K562 (cell line): ENCODE measurements at regions not wholly inside any gene's neighbourhood (a gene's known extent, or its start where the extent isn't known, plus 50 kb on each side); places are given as distances from the start of the nearest gene placed in this dataset.

Experiments used
- ATAC-seq: fragments of 200-7000 bp; cut with Tn5 transposase; 3 replicates; pipeline ENCODE4 v1.9.1; 2020; ENCODE audit warnings: moderate library complexity
- BruUV-seq: library from RNA; stranded (reverse); fragments of 400-500 nt; replicated peaks from 2 replicates; lab custom pipeline; 2021; lab: Mats Ljungman, UMichigan
- CTCF ChIA-PET: fragments of 300-600 bp; formaldehyde crosslinking; extraction: SDS; loops from one replicate; lab custom pipeline; 2021; ENCODE audit warnings: low intra/inter-chr PET ratio; lab: Yijun Ruan, JAX
- POLR2A ChIA-PET: fragments of 300-600, 350-650 bp; sonication (Branson Sonifier 250); formaldehyde crosslinking; extraction: SDS; loops from one replicate; lab custom pipeline; 2021; ENCODE audit warnings: antibody characterized with exemption, inconsistent platforms; lab: Yijun Ruan, JAX
- DNase-seq, 4 experiments: peaks; one replicate each; pipeline versions ENCODE4 v3.0.0 to v3.0.0-alpha.2; 2011 to 2018; ENCODE audit warnings: low spot score in 3 of 4, mixed read lengths in 3 of 4; ENCODE audit errors: extremely low read depth in 1 of 4
- FAIRE-seq: peaks from 2 replicates; lab custom pipeline; 2011; peaks lifted over from hg19 to GRCh38; lab: Jason Lieb, UNC
- H2AFZ ChIP-seq: 2 replicates; pipeline ENCODE4 v1.6.0; 2011; ENCODE audit warnings: low read depth, low read length, control low read depth, inconsistent platforms
- H3K27ac ChIP-seq: fragments of 200-600 bp; 3 replicates; pipeline ENCODE4 v1.8.0; 2011; ENCODE audit warnings: low read depth, mild to moderate bottlenecking, control low read depth, inconsistent platforms, low read length, moderate library complexity, mixed read lengths; ENCODE audit errors: extremely low read depth
- H3K27me3 ChIP-seq, 2 experiments: fragments of 300-600 bp in 1 of 2; 2 replicates in 1 of 2; 3 replicates in 1 of 2; pipeline versions ENCODE4 v1.6.0 to v1.8.0; 2011; ENCODE audit warnings: inconsistent platforms in 2 of 2, low read length in 2 of 2, mild to moderate bottlenecking in 1 of 2, mixed read lengths in 1 of 2, moderate library complexity in 1 of 2; ENCODE audit not compliant: control insufficient read depth in 2 of 2, insufficient read depth in 2 of 2
- H3K36me3 ChIP-seq: fragments of 300-600 bp; 3 replicates; pipeline ENCODE4 v1.8.0; 2011; ENCODE audit warnings: mild to moderate bottlenecking, low read length, inconsistent platforms; ENCODE audit not compliant: control insufficient read depth, insufficient read depth
- H3K4me1 ChIP-seq, 2 experiments: fragments of 200-600 bp in 1 of 2; replicated peaks in 1 of 2; 2 replicates in 1 of 2; 3 replicates in 1 of 2; pipeline versions ENCODE4 v1.5.1 to v1.8.0; 2011; ENCODE audit warnings: inconsistent platforms in 2 of 2, low read length in 2 of 2, mild to moderate bottlenecking in 1 of 2, mixed read lengths in 1 of 2, moderate library complexity in 1 of 2; ENCODE audit not compliant: control insufficient read depth in 2 of 2, insufficient read depth in 2 of 2
- H3K4me2 ChIP-seq: 2 replicates; pipeline ENCODE4 v1.6.1; 2011; ENCODE audit warnings: low read length, control low read depth, inconsistent platforms, mixed read lengths; ENCODE audit not compliant: insufficient read depth
- H3K4me3 ChIP-seq: fragments of 200-600 bp; sonication (generic), shearing (Covaris generic); 2 replicates; pipeline ENCODE4 v1.5.1; 2016; ENCODE audit warnings: control low read depth, inconsistent platforms
- H3K79me2 ChIP-seq: fragments of 200-600 bp; 3 replicates; pipeline ENCODE4 v1.8.0; 2011; ENCODE audit warnings: low read length, inconsistent platforms; ENCODE audit not compliant: control insufficient read depth, insufficient read depth
- H3K9ac ChIP-seq, 2 experiments: 2 replicates each; pipeline versions ENCODE4 v1.6.0 to v1.6.1; 2011; ENCODE audit warnings: low read depth in 2 of 2, low read length in 2 of 2, control low read depth in 1 of 2, inconsistent platforms in 1 of 2, mild to moderate bottlenecking in 1 of 2, mixed read lengths in 1 of 2; ENCODE audit not compliant: insufficient read depth in 1 of 2
- H3K9me1 ChIP-seq: one replicate; pipeline ENCODE4 v1.6.0; 2011; ENCODE audit warnings: inconsistent platforms, mild to moderate bottlenecking, low read length, moderate library complexity; ENCODE audit not compliant: control insufficient read depth, insufficient read depth
- H3K9me3 ChIP-seq: replicated peaks from 2 replicates; pipeline ENCODE4 v1.5.1; 2011; ENCODE audit warnings: low read depth, low read length, inconsistent platforms; ENCODE audit not compliant: control insufficient read depth, insufficient read depth
- H4K20me1 ChIP-seq: replicated peaks from 2 replicates; pipeline ENCODE4 v1.6.1; 2011; ENCODE audit warnings: low read length, inconsistent platforms, mixed read lengths; ENCODE audit not compliant: control insufficient read depth, insufficient read depth
- ATF3 ChIP-seq, 2 experiments: fragments of 450-650 bp in 1 of 2; sonication (generic) in 1 of 2; formaldehyde crosslinking in 1 of 2; IDR thresholded peaks in 1 of 2; conservative IDR thresholded peaks in 1 of 2; 2 replicates each; pipeline versions ENCODE4 v1.6.1 to v1.8.1; 2016 to 2023; ENCODE audit warnings: mild to moderate bottlenecking in 2 of 2, moderate library complexity in 2 of 2, inconsistent platforms in 1 of 2, missing genetic modification reagents in 1 of 2
- COPS2 ChIP-seq: fragments of 450-650 bp; conservative IDR thresholded peaks from 2 replicates; pipeline ENCODE4 v1.6.1; 2016; ENCODE audit warnings: mild to moderate bottlenecking, moderate library complexity
- MBD1 ChIP-seq: fragments of 250-450 bp; sonication (Bioruptor Pico); IDR thresholded peaks from 2 replicates; pipeline ENCODE4 v1.8.0; 2022; ENCODE audit warnings: inconsistent platforms
- POLR2AphosphoS2 ChIP-seq: IDR thresholded peaks from 2 replicates; pipeline ENCODE4 v1.6.1; 2012; ENCODE audit warnings: low read length, improper control_type of control experiment
- RBM17 ChIP-seq: fragments of 200-400 bp; formaldehyde crosslinking; IDR thresholded peaks from 2 replicates; pipeline ENCODE4 v1.6.1; 2017; ENCODE audit warnings: low read depth, mild to moderate bottlenecking, low read length, borderline replicate concordance
- SNAPC5 ChIP-seq: fragments of 250-450 bp; sonication (Bioruptor Pico); IDR thresholded peaks from 2 replicates; pipeline ENCODE4 v1.8.0; 2021; ENCODE audit warnings: moderate library complexity, mild to moderate bottlenecking, inconsistent platforms
- ZBTB9 ChIP-seq: fragments of 450-650 bp; formaldehyde crosslinking; IDR thresholded peaks from 2 replicates; pipeline ENCODE4 v1.4.0; 2020; ENCODE audit warnings: mild to moderate bottlenecking, moderate library complexity
- ZFPM2 ChIP-seq: fragments of 250-450 bp; sonication (Bioruptor Pico); IDR thresholded peaks from 2 replicates; pipeline ENCODE4 v1.5.1; 2022; ENCODE audit warnings: mild to moderate bottlenecking
- ZNF212 ChIP-seq: fragments of 450-650 bp; formaldehyde crosslinking; IDR thresholded peaks from 2 replicates; pipeline ENCODE4 v1.4.0; 2020; ENCODE audit warnings: mild to moderate bottlenecking
- ZNF316 ChIP-seq: fragments of 450-650 bp; IDR thresholded peaks from 2 replicates; pipeline ENCODE4 v1.6.1; 2016
- WGBS: fragments of 100-300 bp; shearing (Covaris generic); methylation state at CpG from one replicate; pipeline ENCODE4 v1.1.6; 2016; ENCODE audit warnings: low coverage, mixed read lengths; ENCODE audit not compliant: insufficient coverage; ENCODE audit errors: missing lambda C conversion rate; 5-methylcytosine and 5-hydroxymethylcytosine counted together
- in situ Hi-C: fragments of 300-500 bp; cut with MboI; formaldehyde crosslinking; loops from 4 replicates; pipeline ENCODE4 v1.15.0; 2018; ENCODE audit warnings: inconsistent platforms, mixed read lengths
- intact Hi-C: fragments of 100-400 bp; cut with micrococcal nuclease; formaldehyde crosslinking; loops from 2 replicates; pipeline ENCODE4 v1.14.2; 2022

GRCh38 chr4:151896880-151897279 is 136.1 kb upstream of the GATB start (continued):
- no peak for TF ChIP-seq MBD1
- no peak for TF ChIP-seq ATF3 (IDR thresholded peaks at IDR 0.05)
- TF ChIP-seq ATF3 (CRISPR knock-in tag; conservative IDR thresholded peaks at IDR 0.05) = no peak
- no peak for TF ChIP-seq POLR2AphosphoS2
- TF ChIP-seq ZFPM2 = no peak

GRCh38 chr4:151895671-151896070 is 134.9 kb upstream of the GATB start:
- H3K9me3 ChIP-seq = no peaks in the 10 kb centered on the region
- no peaks in the 10 kb centered on the region; a peak in 1 of 5 replicates for H3K27me3 ChIP-seq
- in situ Hi-C loops = no loop called here
- no peak for TF ChIP-seq RBM17
- TF ChIP-seq COPS2 = no peak
- TF ChIP-seq ZNF212 = no peak
- TF ChIP-seq SNAPC5 (CRISPR knock-in tag) = no peak
- TF ChIP-seq ZNF316 = no peak
- no peak for TF ChIP-seq ZBTB9 (CRISPR knock-in tag)
- intact Hi-C loops = no loop called here
- DNase-seq (no peak), FAIRE-seq (no peak), ATAC-seq (no peak)
- no peaks in the 10 kb centered on the region for H3K79me2 ChIP-seq
- WGBS = 0% methylated on average over 3 of the region's 3 CpGs
- H2AFZ ChIP-seq = no peak overlapping the region
- no peak overlapping the region for H3K4me3 ChIP-seq
- ChIA-PET CTCF (no interaction called here), POLR2A (no interaction called here)
- H3K9ac ChIP-seq = no peak overlapping the region
- no peak overlapping the region for H3K4me2 ChIP-seq
- H3K4me1 ChIP-seq = no peaks in the 10 kb centered on the region
- H3K9me1 ChIP-seq = no peaks in the 10 kb centered on the region
- H4K20me1 ChIP-seq = no peaks in the 10 kb centered on the region
- no peak overlapping the region for H3K27ac ChIP-seq
- H3K36me3 ChIP-seq = no peaks in the 10 kb centered on the region
- BruUV-seq = no TSS peak
